Activated T-cell treated with anti-CD3 and anti-CD28 coated beads for 48 hours (primary cell): ENCODE measurements at regions not wholly inside any gene's neighbourhood (a gene's known extent, or its start where the extent isn't known, plus 50 kb on each side); places are given as distances from the start of the nearest gene placed in this dataset.
"Not testable (repeated sequence)": the region's sequence is repeated elsewhere in the genome, so short reads cannot be mapped to it uniquely, and the experiment has no call there.

Experiments used
- DNase-seq: peaks from one replicate; pipeline ENCODE4 v3.0.0-alpha.2; 2020; ENCODE audit warnings: low read depth

GRCh38 chr6:168825226-168826077 lies 384.5 kb downstream of the SMOC2 start:
- no peak for DNase-seq

GRCh38 chr6:168823397-168824212 lies 382.6 kb downstream of the SMOC2 start:
- no peak for DNase-seq

- DNase-seq = no peak
These were observed 381.4 kb downstream of the SMOC2 start for GRCh38 chr6:168822376-168822775.

GRCh38 chr6:168819546-168819945 lies 378.6 kb downstream of the SMOC2 start:
- no peak for DNase-seq

GRCh38 chr6:168817558-168818159 lies 376.7 kb downstream of the SMOC2 start:
- DNase-seq = no peak

- DNase-seq = no peak
These were observed 374.2 kb downstream of the SMOC2 start for GRCh38 chr6:168815229-168815628.

- no peak for DNase-seq
These were observed 367.2 kb downstream of the SMOC2 start for GRCh38 chr6:168808232-168808631.

GRCh38 chr6:168804331-168804730 lies 363.3 kb downstream of the SMOC2 start:
- no peak for DNase-seq

- DNase-seq = no peak
These were observed 362.9 kb downstream of the SMOC2 start for GRCh38 chr6:168803874-168804273.

- no peak for DNase-seq
These were observed 358.1 kb downstream of the SMOC2 start for GRCh38 chr6:168799067-168799466.

- DNase-seq = no peak
These were observed 355.1 kb downstream of the SMOC2 start for GRCh38 chr6:168796106-168796505.

GRCh38 chr6:168795611-168796010 lies 354.6 kb downstream of the SMOC2 start:
- DNase-seq = not testable (repeated sequence)

GRCh38 chr6:168794491-168794890 lies 353.5 kb downstream of the SMOC2 start:
- no peak for DNase-seq

- no peak for DNase-seq
These were observed 352.7 kb downstream of the SMOC2 start for GRCh38 chr6:168793649-168794048.

- DNase-seq = no peak
These were observed 350.9 kb downstream of the SMOC2 start for GRCh38 chr6:168791917-168792316.

- no peak for DNase-seq
These were observed 348.7 kb downstream of the SMOC2 start for GRCh38 chr6:168789699-168790098.

- no peak for DNase-seq
These were observed 344.9 kb downstream of the SMOC2 start for GRCh38 chr6:168785720-168786511.

- no peak for DNase-seq
These were observed 343.4 kb downstream of the SMOC2 start for GRCh38 chr6:168784426-168784825.

GRCh38 chr6:168783720-168784119 lies 342.7 kb downstream of the SMOC2 start:
- DNase-seq = no peak

- no peak for DNase-seq
These were observed 341.3 kb downstream of the SMOC2 start for GRCh38 chr6:168782187-168782751.

- no peak for DNase-seq
These were observed 337.2 kb downstream of the SMOC2 start for GRCh38 chr6:168778201-168778600.

- no peak for DNase-seq
These were observed 333.4 kb downstream of the SMOC2 start for GRCh38 chr6:168774381-168774780.
